ENCODE measurements at regions not wholly inside any gene's neighbourhood (a gene's known extent, or its start where the extent isn't known, plus 50 kb on each side); places are given as distances from the start of the nearest gene placed in this dataset.

GRCh38 chr10:58993480-58994221, 182.8 kb upstream of the PHYHIPL start:
- no peaks in the 10 kb centered on the region for H3K36me3 ChIP-seq (ENCODE audit: insufficient read depth, low read length)
- H3K4me3 ChIP-seq (ENCODE audit: low read length): no peak overlapping the region
- no peaks in the 10 kb centered on the region for H3K27me3 ChIP-seq (ENCODE audit: insufficient read depth, low read depth, low read length)
- H2AFZ ChIP-seq (ENCODE audit: low read depth, low read length): no peak overlapping the region
- no peaks in the 10 kb centered on the region for H4K20me1 ChIP-seq (ENCODE audit: insufficient read depth)
- H3K79me2 ChIP-seq (replicated peaks; ENCODE audit: insufficient read depth, low read length): no peaks in the 10 kb centered on the region
- H3K27ac ChIP-seq (ENCODE audit: low read length): no peak overlapping the region
- no peaks in the 10 kb centered on the region for H3K9me3 ChIP-seq (ENCODE audit: low read length)
- no peaks in the 10 kb centered on the region for H3F3A ChIP-seq (ENCODE audit: insufficient read depth, low read length, poor library complexity, severe bottlenecking)
- no peak overlapping the region for H3K4me2 ChIP-seq (ENCODE audit: low read length)
- no peaks in the 10 kb centered on the region for H3K9me2 ChIP-seq (ENCODE audit: insufficient read depth, low read length)
- TF ChIP-seq SMC3 (conservative IDR thresholded peaks at IDR 0.05; ENCODE audit: poor library complexity): no peak
- TF ChIP-seq RAD21 (conservative IDR thresholded peaks at IDR 0.05): no peak
- no peak for TF ChIP-seq CTCF (IDR thresholded peaks at IDR 0.05; ENCODE audit: poor library complexity, severe bottlenecking)
- TF ChIP-seq TAF1 (IDR thresholded peaks at IDR 0.05; ENCODE audit: low read depth): no peak
- TF ChIP-seq POLR2AphosphoS5 (IDR thresholded peaks at IDR 0.05): no peak
- TF ChIP-seq REST (IDR thresholded peaks at IDR 0.05; ENCODE audit: borderline replicate concordance): no peak
- no peak for TF ChIP-seq EP300 (conservative IDR thresholded peaks at IDR 0.05; ENCODE audit: poor library complexity, severe bottlenecking)
- TF ChIP-seq MXI1 (conservative IDR thresholded peaks at IDR 0.05; ENCODE audit: poor library complexity, severe bottlenecking): no peak
- H3K9ac ChIP-seq (ENCODE audit: low read length): no peak overlapping the region

- no peak overlapping the region for H3K27ac ChIP-seq (ENCODE audit: low read length)
- H3K4me2 ChIP-seq (ENCODE audit: low read length): no peak overlapping the region
- no peaks in the 10 kb centered on the region for H4K20me1 ChIP-seq (ENCODE audit: insufficient read depth)
- no peak overlapping the region for H3K4me3 ChIP-seq (ENCODE audit: low read length)
- H3K36me3 ChIP-seq (ENCODE audit: insufficient read depth, low read length): no peaks in the 10 kb centered on the region
- H3K9me2 ChIP-seq (ENCODE audit: insufficient read depth, low read length): no peaks in the 10 kb centered on the region
- no peaks in the 10 kb centered on the region for H3F3A ChIP-seq (ENCODE audit: insufficient read depth, low read length, poor library complexity, severe bottlenecking)
- H3K9me3 ChIP-seq (ENCODE audit: low read length): no peaks in the 10 kb centered on the region
- no peaks in the 10 kb centered on the region for H3K27me3 ChIP-seq (ENCODE audit: insufficient read depth, low read depth, low read length)
- H2AFZ ChIP-seq (ENCODE audit: low read depth, low read length): no peak overlapping the region
- TF ChIP-seq EP300 (conservative IDR thresholded peaks at IDR 0.05; ENCODE audit: poor library complexity, severe bottlenecking) (no peak), SMC3 (conservative IDR thresholded peaks at IDR 0.05; ENCODE audit: poor library complexity) (no peak)
- no peaks in the 10 kb centered on the region for H3K79me2 ChIP-seq (replicated peaks; ENCODE audit: insufficient read depth, low read length)
- no peak overlapping the region for H3K9ac ChIP-seq (ENCODE audit: low read length)
Measured at GRCh38 chr10:58994226-58995057, 182.0 kb upstream of the PHYHIPL start.
